ENCODE measurements at regions not wholly inside any gene's neighbourhood (a gene's known extent, or its start where the extent isn't known, plus 50 kb on each side); places are given as distances from the start of the nearest gene placed in this dataset.

GRCh38 chr7:85821926-85822325 lies 635.1 kb upstream of the SEMA3D start:
- Histone ChIP-seq H3K4me2 (ENCODE audit: insufficient read depth in 1 of 2, low read depth in 2 of 2, low read length in 2 of 2) (no peak overlapping the region), H3K9me3 (ENCODE audit: insufficient read depth in 2 of 2, low read depth in 1 of 2, low read length in 1 of 2) (no peaks in the 10 kb centered on the region), H2BK12ac (ENCODE audit: low read depth, low read length) (no peak overlapping the region), H3K36me3 (ENCODE audit: control insufficient read depth in 2 of 4, insufficient read depth in 4 of 4, low read length in 3 of 4) (no peaks in the 10 kb centered on the region), H3K4me3 (ENCODE audit: extremely low read depth in 1 of 4, insufficient read depth in 2 of 4, low read depth in 3 of 4, low read length in 4 of 4) (no peak overlapping the region), H2AK5ac (ENCODE audit: low read depth, low read length) (no peak overlapping the region), H3K79me2 (ENCODE audit: control insufficient read depth in 1 of 2, insufficient read depth in 2 of 2, low read length in 2 of 2) (no peaks in the 10 kb centered on the region), H3K79me1 (ENCODE audit: low read depth, low read length) (no peaks in the 10 kb centered on the region), H3K27ac (ENCODE audit: low read depth, low read length) (no peak overlapping the region), H3K4me1 (replicated peaks in 1 of 4; ENCODE audit: control insufficient read depth in 3 of 4, insufficient read depth in 4 of 4, low read length in 3 of 4) (no peaks in the 10 kb centered on the region; a peak in 1 of 7 replicates), H3K18ac (ENCODE audit: extremely low read depth, low read length) (no peak overlapping the region), H3K27me3 (replicated peaks in 1 of 4; ENCODE audit: control insufficient read depth in 3 of 4, extremely low read depth in 1 of 4, insufficient read depth in 3 of 4, low read length in 3 of 4) (no peaks in the 10 kb centered on the region; a peak in 1 of 7 replicates), H3K14ac (ENCODE audit: insufficient read length) (no peak overlapping the region), H3K23ac (ENCODE audit: insufficient read length) (no peak overlapping the region), H3K9ac (replicated peaks in 1 of 4; ENCODE audit: extremely low read depth in 1 of 4, low read depth in 3 of 4, low read length in 3 of 4) (no peak overlapping the region), H2AFZ (ENCODE audit: low read length) (no peak overlapping the region), H4K91ac (replicated peaks; ENCODE audit: insufficient read length, low read length) (no peak overlapping the region), H4K20me1 (replicated peaks in 1 of 2; ENCODE audit: control insufficient read depth in 1 of 2, insufficient read depth in 2 of 2, low read length in 2 of 2) (no peaks in the 10 kb centered on the region), H2BK120ac (replicated peaks; ENCODE audit: low read depth, low read length) (no peak overlapping the region), H2BK5ac (ENCODE audit: low read depth, low read length) (no peak overlapping the region), H2BK15ac (ENCODE audit: low read length) (no peak overlapping the region), H4K8ac (ENCODE audit: extremely low read depth, insufficient read depth, low read length) (no peak overlapping the region), H3K4ac (replicated peaks; ENCODE audit: insufficient read length, low read depth, low read length) (no peak overlapping the region), H4K5ac (ENCODE audit: insufficient read length, low read depth, low read length) (no peak overlapping the region), H3K23me2 (ENCODE audit: low read depth, low read length) (no peaks in the 10 kb centered on the region), H2BK20ac (ENCODE audit: low read length) (no peak overlapping the region), H3K56ac (replicated peaks; ENCODE audit: insufficient read length, low read depth, low read length) (no peak overlapping the region)
- no peak for FAIRE-seq
- no peak for DNase-seq (ENCODE audit: low read depth in 1 of 2, low spot score in 2 of 2)
- TF ChIP-seq JUND (IDR thresholded peaks at IDR 0.05; ENCODE audit: low read length) (no peak), JUN (IDR thresholded peaks at IDR 0.05; ENCODE audit: low read depth, low read length) (no peak), CEBPB (IDR thresholded peaks at IDR 0.05; ENCODE audit: low read depth, low read length) (no peak), FOSL1 (IDR thresholded peaks at IDR 0.05; ENCODE audit: insufficient read depth, low read depth, low read length) (no peak)
- CTCF ChIA-PET (ENCODE audit: partially characterized antibody), result interaction anchor here (0.7 to 2.0 kb wide), 4 partner anchors 8 to 357 kb away, joined by 3 to 18 read pairs (median 4); no protein-coding TSS in a partner anchor
- POLR2A ChIA-PET (ENCODE audit: partially characterized antibody), result interaction anchor here (0.9 kb wide), 1 partner anchor 8 kb away, joined by 3 read pairs; no protein-coding TSS in a partner anchor
- WGBS, 2 experiments (ENCODE audit: extremely low coverage in 1 of 2, insufficient coverage in 1 of 2, insufficient read length in 1 of 2, insufficient replicate concordance in 2 of 2, low coverage in 1 of 2, low lambda C conversion rate in 2 of 2, missing lambda C conversion rate in 1 of 2), result 93% methylated on average over 4 of the region's 4 CpGs; no CpG with 5 or more reads in 1 of the 2 experiments

Data from H1 (cell line).